Panc1 (cell line): ENCODE measurements at regions not wholly inside any gene's neighbourhood (a gene's known extent, or its start where the extent isn't known, plus 50 kb on each side); places are given as distances from the start of the nearest gene placed in this dataset.

Experiments used
- ATAC-seq: fragments of 200-7000 bp; cut with Tn5 transposase; 2 replicates; pipeline ENCODE4 v1.9.1; 2020; ENCODE audit warnings: mild to moderate bottlenecking, moderate library complexity
- BruUV-seq: library from RNA; stranded (reverse); fragments of 400-500 nt; replicated peaks from 2 replicates; lab custom pipeline; 2021; lab: Mats Ljungman, UMichigan
- CTCF ChIA-PET: fragments of 300-600 bp; sonication (Branson Sonifier 250); formaldehyde crosslinking; loops from one replicate; lab custom pipeline; 2022; ENCODE audit warnings: antibody characterized with exemption; lab: Charles Lee
- POLR2A ChIA-PET: fragments of 300-600 bp; sonication (Branson Sonifier 250); formaldehyde crosslinking; loops from one replicate; lab custom pipeline; 2022; ENCODE audit warnings: antibody characterized with exemption; lab: Charles Lee
- DNase-seq: peaks from one replicate; pipeline ENCODE4 v3.0.0-alpha.2; 2010; ENCODE audit warnings: low read depth, low spot score
- H3K27ac ChIP-seq: 2 replicates; pipeline ENCODE4 v1.5.1; 2011; ENCODE audit warnings: mild to moderate bottlenecking, low read length, inconsistent platforms
- H3K27me3 ChIP-seq: fragments of 200-500 bp; sonication (Bioruptor generic); 2 replicates; pipeline ENCODE4 v1.6.0; 2014; ENCODE audit warnings: low read length, inconsistent platforms; ENCODE audit not compliant: control insufficient read depth, insufficient read depth
- H3K36me3 ChIP-seq: fragments of 200-500 bp; sonication (Bioruptor generic); 2 replicates; pipeline ENCODE4 v1.5.1; 2014; ENCODE audit warnings: inconsistent platforms, mild to moderate bottlenecking, low read length, moderate library complexity; ENCODE audit not compliant: control insufficient read depth, insufficient read depth
- H3K4me1 ChIP-seq: 2 replicates; pipeline ENCODE4 v1.5.1; 2011; ENCODE audit warnings: inconsistent platforms, mild to moderate bottlenecking, low read length, moderate library complexity; ENCODE audit not compliant: control insufficient read depth, insufficient read depth
- H3K4me3 ChIP-seq, 2 experiments: 2 replicates each; pipeline ENCODE4 v1.5.1; 2011 to 2012; ENCODE audit warnings: low read depth in 2 of 2, low read length in 2 of 2, mild to moderate bottlenecking in 2 of 2, inconsistent platforms in 1 of 2, moderate library complexity in 1 of 2
- H3K9me3 ChIP-seq: fragments of 200-500 bp; sonication (Bioruptor generic); 2 replicates; pipeline ENCODE4 v1.5.1; 2014; ENCODE audit warnings: low read depth, mild to moderate bottlenecking, inconsistent platforms, low read length, moderate library complexity; ENCODE audit not compliant: control insufficient read depth, insufficient read depth
- CTCF ChIP-seq: fragments of 450-650 bp; IDR thresholded peaks from 2 replicates; pipeline ENCODE4 v1.5.1; 2017; ENCODE audit warnings: mild to moderate bottlenecking
- POLR2AphosphoS5 ChIP-seq: IDR thresholded peaks from 2 replicates; pipeline ENCODE4 v1.6.1; 2012; ENCODE audit warnings: mild to moderate bottlenecking, low read depth, low read length, moderate library complexity
- REST ChIP-seq, 2 experiments: IDR thresholded peaks; 2 replicates each; pipeline ENCODE4 v1.6.1; 2011 to 2012; ENCODE audit warnings: low read depth in 2 of 2, control low read depth in 1 of 2, low read length in 1 of 2, mild to moderate bottlenecking in 1 of 2, moderate library complexity in 1 of 2; ENCODE audit not compliant: insufficient read depth in 1 of 2
- SIN3A ChIP-seq: IDR thresholded peaks from 2 replicates; pipeline ENCODE4 v1.6.1; 2012; ENCODE audit warnings: low read depth, mild to moderate bottlenecking, low read length, moderate library complexity, borderline replicate concordance; ENCODE audit not compliant: insufficient read depth
- TCF7L2 ChIP-seq: IDR thresholded peaks from 2 replicates; pipeline ENCODE4 v1.6.1; 2011; ENCODE audit warnings: mild to moderate bottlenecking, low read depth, low read length, inconsistent platforms
- in situ Hi-C: cut with HindIII; loops from 2 replicates; pipeline ENCODE4 v1.10.0; 2016; ENCODE audit warnings: low sequenced_read_pairs, low pct_unique_long_range_greater_than_20kb
- intact Hi-C: fragments of 100-400 bp; cut with micrococcal nuclease; formaldehyde crosslinking; loops from one replicate; pipeline ENCODE4 v1.10.0; 2022; ENCODE audit not compliant: unreplicated experiment

- H3K9me3 ChIP-seq, result no peaks in the 10 kb centered on the region
- H3K4me3 ChIP-seq, result no peak overlapping the region
- BruUV-seq, result no TSS peak
- peak; percentile 68; the same call in 1 of the 2 replicates for ATAC-seq
- TF ChIP-seq POLR2AphosphoS5 (no peak), CTCF (no peak), SIN3A (no peak)
- ChIA-PET POLR2A (no interaction called here), CTCF (interaction anchor here (0.9 kb wide), 1 partner anchor 332 kb away, joined by 3 read pairs; no protein-coding TSS in a partner anchor)
- H3K27me3 ChIP-seq, result no peaks in the 10 kb centered on the region
- H3K27ac ChIP-seq, result no peak overlapping the region
- no peaks in the 10 kb centered on the region for H3K4me1 ChIP-seq
- H3K36me3 ChIP-seq, result no peaks in the 10 kb centered on the region
- intact Hi-C loops, result no loop called here
- no peak for DNase-seq
- in situ Hi-C loops, result no loop called here
Measured at GRCh38 chr20:48189181-48189580, 403.9 kb upstream of the SULF2 start.

- Histone ChIP-seq H3K27ac (no peak overlapping the region), H3K4me3 (no peak overlapping the region), H3K36me3 (no peaks in the 10 kb centered on the region), H3K27me3 (no peaks in the 10 kb centered on the region), H3K4me1 (no peaks in the 10 kb centered on the region), H3K9me3 (no peaks in the 10 kb centered on the region)
- intact Hi-C loops (no loop called here), in situ Hi-C loops (no loop called here)
- no TSS peak for BruUV-seq
- ATAC-seq (no peak), DNase-seq (no peak)
- ChIA-PET CTCF (no interaction called here), POLR2A (no interaction called here)
- TF ChIP-seq POLR2AphosphoS5 (no peak), REST (IDR thresholded peaks at IDR 0.05; ENCODE audit: insufficient read depth in 1 of 2, low read depth in 2 of 2, low read length in 1 of 2) (no peak), TCF7L2 (no peak), CTCF (no peak), SIN3A (no peak)
Measured at GRCh38 chr20:48187851-48188250, 402.6 kb upstream of the SULF2 start.
